NCI-H1092 (cell line): ENCODE measurements at regions not wholly inside any gene's neighbourhood (a gene's known extent, or its start where the extent isn't known, plus 50 kb on each side); places are given as distances from the start of the nearest gene placed in this dataset.
"Not testable (repeated sequence)": the region's sequence is repeated elsewhere in the genome, so short reads cannot be mapped to it uniquely, and the experiment has no call there.

Experiments used
- DNase-seq: peaks from one replicate; lab custom pipeline; 2025; lab: John Stamatoyannopoulos, UW

DNA sequence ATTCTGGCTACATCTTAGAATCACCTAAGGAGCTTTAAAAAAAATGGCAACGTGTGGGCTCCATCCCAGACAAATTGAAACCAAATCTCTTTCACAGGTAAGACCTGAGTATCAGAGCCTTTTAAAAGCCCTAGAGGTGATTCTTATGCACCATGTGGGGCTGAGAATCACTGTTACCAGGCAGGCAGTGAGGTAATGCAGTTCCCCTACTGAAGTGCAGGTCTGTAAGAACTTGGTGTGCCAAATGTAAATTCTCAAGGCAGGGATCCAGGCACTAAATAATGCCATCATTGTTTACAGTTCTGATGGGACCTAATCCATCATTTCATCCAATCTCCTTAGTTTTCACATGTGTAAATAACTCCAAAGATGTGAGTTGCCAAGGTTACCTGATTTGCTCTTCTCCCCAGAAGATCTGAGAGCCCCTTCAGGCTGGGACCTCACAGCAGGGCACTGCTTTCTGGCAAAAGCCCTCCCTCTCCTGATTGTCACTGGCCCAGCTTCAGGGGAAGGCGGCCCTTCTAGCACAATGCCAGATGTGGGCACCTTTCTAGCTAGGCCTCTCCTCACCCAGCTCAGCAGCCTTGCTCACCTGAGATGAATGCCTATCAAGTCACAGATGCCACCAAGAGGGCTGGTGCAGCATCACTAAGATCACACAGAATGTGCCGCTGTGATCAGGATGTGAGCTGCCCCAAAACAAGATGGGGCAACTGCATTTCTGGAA lies 73.6 kb upstream of the RGPD5 start:
- no peak for DNase-seq

DNA sequence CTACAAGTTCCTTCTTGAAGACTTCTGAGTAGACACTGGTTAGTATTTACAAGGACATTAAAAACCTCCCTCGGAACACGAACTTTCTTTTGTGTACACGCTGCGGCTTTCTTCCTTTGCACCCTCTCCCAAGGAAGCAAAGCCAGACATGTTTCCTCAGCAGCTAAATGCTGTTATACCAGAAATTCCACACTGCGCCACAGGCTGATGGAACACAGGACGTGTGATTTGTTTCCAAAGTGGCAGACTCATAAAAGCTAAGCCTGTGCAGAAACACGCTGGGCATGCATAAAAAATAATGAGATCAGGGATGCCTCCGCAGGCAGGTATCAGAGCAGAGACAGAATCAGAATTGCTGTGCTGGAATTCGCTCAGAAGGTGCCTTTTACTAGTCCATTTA lies 73.0 kb upstream of the RGPD5 start:
- no peak for DNase-seq

DNA sequence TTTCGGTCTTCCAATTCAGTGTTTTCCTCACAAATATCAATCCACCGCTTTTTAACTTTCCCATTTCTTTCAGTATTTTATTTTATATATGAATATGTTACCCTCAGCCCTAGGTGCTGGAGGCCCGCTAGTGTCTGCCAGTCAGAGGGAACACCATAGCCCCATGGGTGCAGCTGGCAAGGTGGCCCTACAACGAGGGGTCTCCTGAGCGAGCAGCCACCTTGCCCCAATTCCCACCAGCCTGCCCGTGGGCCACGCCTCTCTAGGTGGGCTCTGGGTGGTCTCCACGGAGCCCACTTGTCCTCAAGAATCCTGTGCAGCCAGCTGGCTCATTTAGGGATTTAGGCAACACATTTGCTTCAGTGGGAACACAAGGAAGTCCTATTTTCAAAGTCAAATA lies 72.5 kb upstream of the RGPD5 start:
- no peak for DNase-seq

DNA sequence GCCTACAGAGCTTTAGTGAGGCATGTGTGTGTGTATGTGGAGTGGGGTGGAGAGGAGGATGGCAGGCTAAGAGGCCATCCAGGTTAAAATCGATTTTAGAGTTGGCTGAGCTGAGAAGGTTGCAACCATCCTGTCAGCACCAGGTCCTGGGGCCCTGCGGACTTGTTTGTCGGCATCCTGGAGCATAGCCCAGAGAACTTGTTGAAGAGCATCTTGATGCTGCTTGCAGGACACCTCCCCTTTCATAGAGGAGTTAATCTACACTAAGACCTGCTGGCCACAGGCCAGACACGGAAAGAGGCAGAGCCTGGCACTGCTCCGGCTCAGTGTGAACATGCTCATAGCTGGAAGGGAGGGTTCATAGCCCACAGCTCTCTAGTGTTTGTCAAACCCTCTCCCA lies 72.1 kb upstream of the RGPD5 start:
- DNase-seq: peak; percentile 45

DNA sequence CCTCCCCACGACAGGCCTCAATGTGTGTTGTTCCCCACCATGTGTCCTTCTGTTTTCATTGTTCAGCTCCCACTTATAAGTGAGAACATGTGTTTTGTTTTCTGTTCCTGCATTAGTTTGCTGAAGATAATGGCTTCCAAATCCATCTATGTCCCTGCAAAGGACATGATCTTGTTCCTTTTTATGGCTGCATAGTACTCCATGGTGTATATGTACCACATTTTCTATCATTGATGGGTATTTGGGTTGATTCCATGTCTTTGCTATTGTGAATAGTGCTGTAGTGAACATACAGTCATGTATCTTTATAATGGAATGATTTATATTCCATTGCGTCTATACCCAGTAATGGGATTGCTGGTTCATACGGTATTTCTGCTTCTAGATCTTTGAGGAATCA lies 71.5 kb upstream of the RGPD5 start:
- not testable (repeated sequence) for DNase-seq

DNA sequence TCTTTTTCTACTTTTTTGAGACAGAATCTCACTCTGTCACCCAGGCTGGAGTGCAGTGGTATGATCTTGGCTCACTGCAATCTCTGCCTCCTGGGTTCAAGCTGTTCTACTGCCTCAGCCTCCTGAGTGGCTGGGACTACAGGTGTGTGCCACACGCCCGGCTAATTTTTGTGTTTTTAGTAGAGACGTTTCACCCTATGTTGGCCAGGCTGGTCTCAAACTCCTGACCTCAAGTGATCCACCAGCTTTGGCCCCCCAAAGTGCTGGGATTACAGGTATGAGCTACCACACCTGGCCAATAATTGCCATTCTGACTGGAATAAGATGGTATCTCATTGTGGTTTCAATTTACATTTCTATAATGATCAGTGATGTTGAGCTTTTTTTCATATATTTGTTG lies 71.0 kb upstream of the RGPD5 start:
- not testable (repeated sequence) for DNase-seq

DNA sequence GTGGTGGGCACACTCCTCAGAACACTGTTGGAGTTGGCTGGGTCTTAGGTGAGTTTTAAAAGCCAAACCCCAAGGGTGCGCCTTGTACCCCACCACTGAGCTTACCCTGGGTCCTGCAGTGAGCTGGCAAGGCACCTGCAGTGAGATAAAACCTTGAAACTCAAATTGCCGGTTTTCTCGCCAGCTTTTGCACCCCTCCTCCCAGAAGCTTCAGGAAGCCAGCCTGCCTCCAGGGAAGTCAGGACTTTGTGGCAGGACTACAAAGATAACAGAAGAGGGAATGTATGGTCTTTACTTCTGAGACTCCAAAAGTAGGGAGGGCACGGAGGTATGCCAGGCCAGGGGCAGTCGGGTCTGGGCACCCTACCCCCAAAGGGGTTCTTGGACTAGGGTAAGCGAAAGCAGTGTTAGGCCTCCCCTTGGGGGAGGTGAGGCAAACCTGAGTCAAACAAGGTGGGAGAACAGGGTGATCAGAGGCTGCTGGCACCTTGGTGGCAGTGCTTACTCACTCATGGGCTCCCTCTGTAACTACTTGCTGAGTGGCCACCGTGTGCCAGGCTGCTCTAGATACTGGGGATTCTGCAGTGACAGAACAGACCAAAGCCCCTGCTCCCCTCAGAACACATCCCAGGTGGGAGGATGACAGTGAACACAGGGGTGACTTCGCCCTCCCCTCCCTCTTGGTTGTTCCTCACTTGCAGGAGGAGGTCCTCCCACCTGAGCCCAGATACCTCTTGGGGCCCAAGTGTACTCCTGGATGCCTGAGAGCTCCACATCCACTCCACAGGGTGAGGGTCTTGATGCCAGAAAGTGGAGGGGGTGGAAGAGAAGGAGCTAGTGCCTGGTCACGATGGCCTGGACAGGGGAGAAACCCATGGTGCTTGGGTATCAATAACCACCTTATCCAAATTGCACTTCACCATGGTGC lies 69.3 kb upstream of the RGPD5 start:
- DNase-seq: no peak

DNA sequence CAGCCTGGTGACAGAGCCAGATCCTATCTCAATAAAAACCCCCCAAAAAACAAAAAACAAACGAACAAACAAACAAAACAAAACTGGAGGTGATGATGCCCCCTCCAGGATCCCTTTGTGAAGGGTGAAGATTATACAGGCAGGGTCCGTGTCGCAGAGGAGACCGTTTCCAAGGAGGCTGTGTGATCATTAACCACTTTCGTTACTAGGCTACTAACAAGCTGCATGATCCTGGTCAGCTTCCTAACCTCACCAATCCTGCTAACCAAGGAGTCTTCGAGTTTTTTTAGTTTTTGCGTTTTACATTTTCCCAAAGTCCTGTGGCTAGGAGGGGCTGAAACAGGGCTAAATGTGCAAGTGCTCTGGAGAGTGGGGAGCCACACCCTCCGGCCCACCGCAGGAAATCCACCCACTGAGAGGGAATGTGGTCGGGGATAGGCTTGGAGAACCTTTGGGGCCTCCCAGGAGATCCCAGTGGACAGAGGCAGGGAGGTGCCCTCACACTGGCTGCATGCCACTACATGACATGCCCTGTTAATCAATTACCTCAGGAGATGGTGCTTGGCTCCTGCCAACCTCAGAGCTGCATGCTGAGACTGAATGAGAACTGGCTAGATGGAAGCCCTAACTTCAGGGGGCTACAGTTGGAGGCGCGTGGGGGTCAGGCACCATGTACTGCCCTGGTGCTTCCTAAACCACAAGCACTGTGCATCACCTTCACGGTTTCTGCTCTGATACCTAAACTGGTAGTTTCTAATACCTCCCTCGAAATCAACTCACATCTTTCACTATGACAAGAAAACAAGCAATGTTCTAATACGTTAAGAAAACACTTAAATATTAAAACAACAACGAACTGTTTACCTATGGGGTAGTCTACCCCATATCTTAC lies 67.5 kb upstream of the RGPD5 start:
- DNase-seq: no peak

DNA sequence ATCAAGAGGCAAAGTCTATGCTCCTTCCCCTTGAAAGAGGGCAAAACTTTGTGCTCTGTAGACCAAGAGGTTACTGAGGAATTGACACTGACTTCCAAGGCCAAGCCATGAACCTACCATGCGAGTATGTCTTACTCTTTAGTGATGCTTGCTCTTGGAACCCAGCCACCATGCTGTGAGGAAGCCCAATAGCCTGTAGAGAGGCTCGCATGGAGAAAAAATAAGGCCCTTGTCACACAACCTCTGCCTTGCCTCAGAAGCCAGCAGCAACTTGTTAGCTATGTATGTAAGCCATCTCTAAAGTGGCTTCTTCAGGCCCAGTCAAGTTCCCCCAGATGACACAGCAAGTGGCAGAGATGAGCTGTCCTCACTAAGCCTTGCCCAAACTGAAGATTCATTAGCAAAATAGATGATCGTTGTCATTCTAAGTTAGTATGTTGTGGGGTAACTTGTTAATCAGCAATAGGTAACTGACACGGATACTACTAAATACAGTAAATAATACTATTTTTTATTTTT lies 66.1 kb upstream of the RGPD5 start:
- DNase-seq: no peak

DNA sequence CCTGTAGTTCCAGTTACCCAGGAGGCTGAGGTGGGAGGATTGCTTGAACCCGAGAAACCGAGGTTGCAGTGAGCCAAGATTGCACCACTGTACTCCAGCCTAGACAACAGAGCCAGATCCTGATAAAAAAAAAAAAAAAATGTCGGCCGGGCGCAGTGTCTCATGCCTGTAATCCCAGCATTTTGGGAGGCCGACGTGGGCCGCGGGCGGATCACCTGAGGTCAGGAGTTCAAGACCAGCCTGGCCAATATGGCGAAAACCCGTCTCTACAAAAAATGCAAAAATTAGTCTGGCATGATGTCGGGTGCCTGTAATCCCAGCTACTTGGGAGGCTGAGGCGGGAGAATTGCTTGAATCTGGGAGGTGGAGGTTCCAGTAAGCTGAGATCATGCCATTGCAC lies 60.4 kb upstream of the RGPD5 start:
- DNase-seq: not testable (repeated sequence)

DNA sequence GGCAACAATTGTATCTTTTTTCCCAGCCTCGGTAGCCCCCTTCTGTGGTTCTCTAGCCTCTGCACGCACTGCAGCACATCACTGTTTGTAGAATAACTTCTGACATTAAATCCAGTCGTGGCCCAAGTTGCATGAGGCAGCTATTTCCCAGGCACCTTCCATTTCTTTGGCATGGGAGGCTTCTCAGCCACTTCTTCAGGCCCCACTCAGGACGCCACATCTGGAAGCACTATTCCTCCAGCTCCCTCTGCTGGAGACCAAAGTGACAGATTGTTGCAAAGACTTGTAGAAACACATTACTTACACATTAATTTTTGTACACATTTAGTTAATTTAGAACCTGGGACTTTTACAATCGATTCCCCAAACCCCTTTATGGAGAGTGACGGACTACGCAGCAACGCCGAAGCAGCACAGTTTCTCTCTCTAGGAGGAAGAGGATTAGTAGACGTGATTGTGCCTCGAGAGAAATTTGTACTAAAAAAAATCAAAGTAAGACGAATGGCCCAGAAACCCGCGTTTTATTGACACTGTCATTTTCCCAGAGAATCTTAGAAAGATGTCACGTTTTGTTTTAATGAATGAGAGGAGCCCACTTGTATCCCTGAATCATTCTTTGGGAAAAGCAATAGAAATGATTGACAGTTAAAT lies 57.8 kb upstream of the RGPD5 start:
- DNase-seq: peak; percentile 26
